ENCODE measurements at regions not wholly inside any gene's neighbourhood (a gene's known extent, or its start where the extent isn't known, plus 50 kb on each side); places are given as distances from the start of the nearest gene placed in this dataset.

GRCh38 chr6:67887747-67888545, 747.1 kb upstream of the ADGRB3 start (continued):
- TF ChIP-seq HBP1 (CRISPR knock-in tag; IDR thresholded peaks at IDR 0.05) (peak; percentile 97), RCOR1 (IDR thresholded peaks at IDR 0.05; ENCODE audit: borderline replicate concordance in 1 of 2, low read depth in 2 of 2, low read length in 2 of 2) (peak in 1 of 2 experiments; percentile 25; a peak in 1 of 4 replicates), ZNF224 (CRISPR knock-in tag; IDR thresholded peaks at IDR 0.05) (no peak), SOX6 (IDR thresholded peaks at IDR 0.05) (no peak), SMC3 (conservative IDR thresholded peaks at IDR 0.05; ENCODE audit: insufficient read depth, low read depth, low read length) (0 out of 2 replicates have a peak, but pooled peaks have one; percentile 2), PHTF2 (CRISPR knock-in tag; IDR thresholded peaks at IDR 0.05) (peak; percentile 92), IRF9 (tag; IDR thresholded peaks at IDR 0.05) (no peak), ZNF431 (CRISPR knock-in tag; IDR thresholded peaks at IDR 0.05) (0 out of 2 replicates have a peak, but pooled peaks have one; percentile 74), POLR2B (IDR thresholded peaks at IDR 0.05; ENCODE audit: low read depth, partially characterized antibody) (peak; percentile 97), HES1 (IDR thresholded peaks at IDR 0.05; ENCODE audit: low read depth) (no peak), CBX1 (IDR thresholded peaks at IDR 0.05; ENCODE audit: low read depth) (peak; percentile 66), ZNF583 (CRISPR knock-in tag; IDR thresholded peaks at IDR 0.05) (no peak), NR4A1 (CRISPR knock-in tag; IDR thresholded peaks at IDR 0.05) (0 out of 2 replicates have a peak, but pooled peaks have one; percentile 9), NR4A1 (tag; IDR thresholded peaks at IDR 0.05) (no peak), TAF7 (tag; IDR thresholded peaks at IDR 0.05) (peak; percentile 37), NR0B1 (IDR thresholded peaks at IDR 0.05; ENCODE audit: partially characterized antibody) (no peak), SRF (CRISPR knock-in tag; IDR thresholded peaks at IDR 0.05) (peak in 1 of 2 experiments; percentile 51; a peak in 1 of 4 replicates), MLX (CRISPR knock-in tag; conservative IDR thresholded peaks at IDR 0.05) (no peak), U2AF1 (optimal IDR thresholded peaks at IDR 0.05; ENCODE audit: low read depth, low read length) (peak; percentile 50), PREB (CRISPR knock-in tag; IDR thresholded peaks at IDR 0.05) (no peak)

Measured in K562 (cell line).